ENCODE measurements at regions not wholly inside any gene's neighbourhood (a gene's known extent, or its start where the extent isn't known, plus 50 kb on each side); places are given as distances from the start of the nearest gene placed in this dataset.

- no peak overlapping the region for H2BK15ac ChIP-seq (ENCODE audit: low read depth, low read length)
- H3K4me1 Mint-ChIP-seq, result no peaks in the 10 kb centered on the region
- no peak overlapping the region for H3K4me3 Mint-ChIP-seq
These were observed 124.0 kb upstream of the RCN1 start for GRCh38 chr11:31966846-31967245.

More at GRCh38 chr11:31966846-31967245, 124.0 kb upstream of the RCN1 start:
- H3K27ac ChIP-seq (ENCODE audit: insufficient read length, low read depth, low read length), result no peak overlapping the region
- no peak overlapping the region for H4K91ac ChIP-seq (ENCODE audit: insufficient read length, low read depth, low read length)
- TF ChIP-seq, protein P1, sequence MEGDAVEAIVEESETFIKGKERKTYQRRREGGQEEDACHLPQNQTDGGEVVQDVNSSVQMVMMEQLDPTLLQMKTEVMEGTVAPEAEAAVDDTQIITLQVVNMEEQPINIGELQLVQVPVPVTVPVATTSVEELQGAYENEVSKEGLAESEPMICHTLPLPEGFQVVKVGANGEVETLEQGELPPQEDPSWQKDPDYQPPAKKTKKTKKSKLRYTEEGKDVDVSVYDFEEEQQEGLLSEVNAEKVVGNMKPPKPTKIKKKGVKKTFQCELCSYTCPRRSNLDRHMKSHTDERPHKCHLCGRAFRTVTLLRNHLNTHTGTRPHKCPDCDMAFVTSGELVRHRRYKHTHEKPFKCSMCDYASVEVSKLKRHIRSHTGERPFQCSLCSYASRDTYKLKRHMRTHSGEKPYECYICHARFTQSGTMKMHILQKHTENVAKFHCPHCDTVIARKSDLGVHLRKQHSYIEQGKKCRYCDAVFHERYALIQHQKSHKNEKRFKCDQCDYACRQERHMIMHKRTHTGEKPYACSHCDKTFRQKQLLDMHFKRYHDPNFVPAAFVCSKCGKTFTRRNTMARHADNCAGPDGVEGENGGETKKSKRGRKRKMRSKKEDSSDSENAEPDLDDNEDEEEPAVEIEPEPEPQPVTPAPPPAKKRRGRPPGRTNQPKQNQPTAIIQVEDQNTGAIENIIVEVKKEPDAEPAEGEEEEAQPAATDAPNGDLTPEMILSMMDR (conservative IDR thresholded peaks at IDR 0.05), result no peak
- no peaks in the 10 kb centered on the region for H3K79me1 ChIP-seq (ENCODE audit: insufficient read depth, low read depth, low read length, poor library complexity, severe bottlenecking)
- no CpG with 5 or more reads among the region's 9 CpGs for WGBS (ENCODE audit: extremely low coverage, insufficient read length, low lambda C conversion rate)
- no peak overlapping the region for H2BK12ac ChIP-seq (ENCODE audit: insufficient read length, low read depth, low read length)
- no peak overlapping the region for H2BK120ac ChIP-seq (ENCODE audit: low read depth, low read length, poor library complexity, severe bottlenecking)
- H3K27me3 ChIP-seq (ENCODE audit: insufficient read depth, low read length), result no peaks in the 10 kb centered on the region; the same call in 1 of the 2 replicates
- H4K20me1 ChIP-seq (ENCODE audit: control insufficient read depth, insufficient read depth, insufficient read length), result no peaks in the 10 kb centered on the region
- no peaks in the 10 kb centered on the region for H3K23me2 ChIP-seq (ENCODE audit: insufficient read length, low read depth, low read length, poor library complexity, severe bottlenecking)
- H4K5ac ChIP-seq (ENCODE audit: insufficient read length, low read depth, low read length), result no peak overlapping the region
- Mint-ChIP-seq H3K27me3 (ENCODE audit: low read depth) (no peaks in the 10 kb centered on the region; the same call in 1 of the 2 replicates), H3K27ac (no peak overlapping the region), H3K36me3 (ENCODE audit: insufficient read depth in 1 of 3, low read depth in 3 of 3) (peaks cover 0 to 12% (median 3%) of the 10 kb centered on the region in 3 experiments; a peak in 3 of 7 replicates), H3K9me3 (peaks cover 8 to 14% of the 10 kb centered on the region in 2 experiments; a peak in 3 of 5 replicates)
- no peak overlapping the region for H3K23ac ChIP-seq (ENCODE audit: insufficient read length, low read depth, low read length)
- H2BK5ac ChIP-seq (ENCODE audit: insufficient read length, low read length), result no peak overlapping the region
- H2AK5ac ChIP-seq (ENCODE audit: insufficient read length, low read length), result no peak overlapping the region
- no peaks in the 10 kb centered on the region for H3K79me2 ChIP-seq (ENCODE audit: insufficient read depth, low read length)
- H3K4me1 ChIP-seq (ENCODE audit: insufficient read depth, low read length), result no peaks in the 10 kb centered on the region
- no peak overlapping the region for H3K9ac ChIP-seq (ENCODE audit: extremely low read depth, insufficient read length, low read length)
- no peak for DNase-seq
- H4K8ac ChIP-seq (replicated peaks; ENCODE audit: insufficient read length, low read depth, low read length), result no peak overlapping the region
- H3K9me3 ChIP-seq (ENCODE audit: control insufficient read depth, low read depth, low read length), result no peaks in the 10 kb centered on the region
- no peak overlapping the region for H3K56ac ChIP-seq (ENCODE audit: insufficient read length, low read depth, low read length)
- no peak overlapping the region for H3T11ph ChIP-seq (ENCODE audit: low read length)
- H3K4ac ChIP-seq (ENCODE audit: low read depth, low read length), result no peak overlapping the region
- H2BK20ac ChIP-seq (ENCODE audit: low read depth, low read length, poor library complexity, severe bottlenecking), result no peak overlapping the region
- no peak overlapping the region for H3K18ac ChIP-seq (ENCODE audit: insufficient read length, low read depth, low read length)
- no peak overlapping the region for H3K4me2 ChIP-seq (ENCODE audit: insufficient read depth, insufficient read length, low read length)
- no peak overlapping the region for H2AFZ ChIP-seq (ENCODE audit: low read length)
- H3K14ac ChIP-seq (ENCODE audit: insufficient read depth, low read length), result no peak overlapping the region
